RWPE1 (cell line): ENCODE measurements at regions not wholly inside any gene's neighbourhood (a gene's known extent, or its start where the extent isn't known, plus 50 kb on each side); places are given as distances from the start of the nearest gene placed in this dataset.

Experiments
- CTCF ChIA-PET: fragments of 350-600 bp; sonication (Branson Sonifier 250); formaldehyde crosslinking; extraction: SDS; loops from one replicate; lab custom pipeline; 2021; lab: Yijun Ruan, JAX
- POLR2A ChIA-PET: fragments of 400-600 bp; formaldehyde crosslinking; extraction: SDS; loops from one replicate; lab custom pipeline; 2020; ENCODE audit warnings: antibody characterized with exemption; ENCODE audit not compliant: low non-redundant PET; lab: Yijun Ruan, JAX
- DNase-seq: peaks from one replicate; pipeline ENCODE4 v3.0.0; 2012; ENCODE audit warnings: low spot score
- H3K27ac ChIP-seq: fragments of 450-650 bp; 2 replicates; pipeline ENCODE4 v1.5.1; 2017
- CTCF ChIP-seq: fragments of 450-650 bp; conservative IDR thresholded peaks from 2 replicates; pipeline ENCODE4 v1.5.1; 2017; ENCODE audit warnings: low read depth, mild to moderate bottlenecking

GRCh38 chr17:71677439-71677838, 443.4 kb upstream of the SOX9 start:
- CTCF ChIA-PET: interaction anchor here (1.2 kb wide), 1 partner anchor 208 kb away, joined by 4 read pairs; no protein-coding TSS in a partner anchor
- no peak for DNase-seq
- H3K27ac ChIP-seq: no peak overlapping the region
- no peak for TF ChIP-seq CTCF
- POLR2A ChIA-PET: no interaction called here

- H3K27ac ChIP-seq: no peak overlapping the region
- TF ChIP-seq CTCF: no peak
- ChIA-PET CTCF (no interaction called here), POLR2A (no interaction called here)
- DNase-seq: no peak
Measured at GRCh38 chr17:71679832-71680231, 441.0 kb upstream of the SOX9 start.

- TF ChIP-seq CTCF: no peak
- ChIA-PET POLR2A (no interaction called here), CTCF (no interaction called here)
- H3K27ac ChIP-seq: no peak overlapping the region
- no peak for DNase-seq
Measured at GRCh38 chr17:71681427-71682173, 439.2 kb upstream of the SOX9 start.

GRCh38 chr17:71682174-71682494, 438.7 kb upstream of the SOX9 start:
- ChIA-PET CTCF (no interaction called here), POLR2A (no interaction called here)
- no peak for TF ChIP-seq CTCF
- H3K27ac ChIP-seq: no peak overlapping the region
- no peak for DNase-seq

GRCh38 chr17:71689782-71690181, 431.0 kb upstream of the SOX9 start:
- TF ChIP-seq CTCF: no peak
- ChIA-PET POLR2A (no interaction called here), CTCF (no interaction called here)
- H3K27ac ChIP-seq: no peak overlapping the region
- DNase-seq: no peak

- no peak for DNase-seq
- no peak for TF ChIP-seq CTCF
- ChIA-PET POLR2A (no interaction called here), CTCF (no interaction called here)
- no peak overlapping the region for H3K27ac ChIP-seq
Measured at GRCh38 chr17:71699907-71700306, 420.9 kb upstream of the SOX9 start.
